ENCODE measurements at regions not wholly inside any gene's neighbourhood (a gene's known extent, or its start where the extent isn't known, plus 50 kb on each side); places are given as distances from the start of the nearest gene placed in this dataset.

DNA sequence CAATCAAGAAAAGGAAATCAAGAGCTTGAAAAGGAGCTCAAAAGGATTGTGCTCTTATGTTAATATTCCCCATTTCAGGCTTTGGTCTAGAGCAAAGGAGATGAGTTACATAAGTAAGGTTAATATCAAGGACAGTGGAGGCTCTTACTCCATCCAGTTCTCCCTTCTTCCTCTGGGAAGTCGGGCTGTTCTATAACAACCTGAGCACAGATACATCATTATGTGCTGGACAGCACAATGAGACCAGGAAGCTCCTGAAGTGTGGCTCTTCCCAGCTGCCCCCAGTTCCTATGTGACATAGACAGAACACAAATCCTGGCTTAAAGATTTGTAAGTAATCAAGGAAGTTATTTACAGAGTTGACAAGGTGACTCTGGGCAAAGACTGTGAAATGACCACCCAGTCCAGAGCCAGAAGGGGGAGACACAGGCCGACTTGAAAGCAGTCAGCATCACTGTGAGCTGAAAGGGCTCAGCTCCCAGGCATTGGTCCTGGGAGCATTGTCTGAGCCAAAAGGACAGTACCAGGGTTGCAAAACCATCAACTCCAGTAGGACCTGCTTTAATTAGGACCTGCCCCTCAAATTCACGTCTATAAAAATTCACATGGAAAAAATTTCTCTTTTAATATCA is 917.6 kb upstream of the ACVR2A start:
- Histone ChIP-seq H2BK120ac (ENCODE audit: low read depth, low read length, poor library complexity, severe bottlenecking) (no peak overlapping the region), H3K14ac (ENCODE audit: insufficient read depth, low read length) (no peak overlapping the region), H3K27ac (ENCODE audit: insufficient read length, low read depth, low read length) (no peak overlapping the region), H4K8ac (replicated peaks; ENCODE audit: insufficient read length, low read depth, low read length) (no peak overlapping the region), H2BK12ac (ENCODE audit: insufficient read length, low read depth, low read length) (no peak overlapping the region), H4K5ac (ENCODE audit: insufficient read length, low read depth, low read length) (no peak overlapping the region), H3K79me1 (ENCODE audit: insufficient read depth, low read depth, low read length, poor library complexity, severe bottlenecking) (no peaks in the 10 kb centered on the region), H2AK5ac (ENCODE audit: insufficient read length, low read length) (no peak overlapping the region), H3K27me3 (ENCODE audit: insufficient read depth, low read length) (no peaks in the 10 kb centered on the region), H3K79me2 (ENCODE audit: insufficient read depth, low read length) (no peaks in the 10 kb centered on the region), H3K4ac (ENCODE audit: low read depth, low read length) (no peak overlapping the region), H3K9ac (ENCODE audit: extremely low read depth, insufficient read length, low read length) (no peak overlapping the region), H4K20me1 (ENCODE audit: control insufficient read depth, insufficient read depth, insufficient read length) (no peaks in the 10 kb centered on the region), H2AFZ (ENCODE audit: low read length) (peak overlapping the region; percentile 77), H3T11ph (ENCODE audit: low read length) (no peak overlapping the region), H3K4me2 (ENCODE audit: insufficient read depth, insufficient read length, low read length) (no peak overlapping the region), H3K23me2 (ENCODE audit: insufficient read length, low read depth, low read length, poor library complexity, severe bottlenecking) (no peaks in the 10 kb centered on the region), H3K56ac (ENCODE audit: insufficient read length, low read depth, low read length) (no peak overlapping the region), H3K9me3 (ENCODE audit: control insufficient read depth, low read depth, low read length) (no peaks in the 10 kb centered on the region), H2BK5ac (ENCODE audit: insufficient read length, low read length) (no peak overlapping the region), H4K91ac (ENCODE audit: insufficient read length, low read depth, low read length) (no peak overlapping the region), H2BK20ac (ENCODE audit: low read depth, low read length, poor library complexity, severe bottlenecking) (no peak overlapping the region), H3K23ac (ENCODE audit: insufficient read length, low read depth, low read length) (no peak overlapping the region), H3K4me1 (ENCODE audit: insufficient read depth, low read length) (no peaks in the 10 kb centered on the region), H2BK15ac (ENCODE audit: low read depth, low read length) (no peak overlapping the region), H3K18ac (ENCODE audit: insufficient read length, low read depth, low read length) (no peak overlapping the region)
- no peak overlapping the region for H3K4me3 Mint-ChIP-seq
- peak; percentile 78 for DNase-seq
- no peaks in the 10 kb centered on the region for H3K36me3 Mint-ChIP-seq (ENCODE audit: insufficient read depth in 1 of 3, low read depth in 3 of 3)
- TF ChIP-seq, protein P1, sequence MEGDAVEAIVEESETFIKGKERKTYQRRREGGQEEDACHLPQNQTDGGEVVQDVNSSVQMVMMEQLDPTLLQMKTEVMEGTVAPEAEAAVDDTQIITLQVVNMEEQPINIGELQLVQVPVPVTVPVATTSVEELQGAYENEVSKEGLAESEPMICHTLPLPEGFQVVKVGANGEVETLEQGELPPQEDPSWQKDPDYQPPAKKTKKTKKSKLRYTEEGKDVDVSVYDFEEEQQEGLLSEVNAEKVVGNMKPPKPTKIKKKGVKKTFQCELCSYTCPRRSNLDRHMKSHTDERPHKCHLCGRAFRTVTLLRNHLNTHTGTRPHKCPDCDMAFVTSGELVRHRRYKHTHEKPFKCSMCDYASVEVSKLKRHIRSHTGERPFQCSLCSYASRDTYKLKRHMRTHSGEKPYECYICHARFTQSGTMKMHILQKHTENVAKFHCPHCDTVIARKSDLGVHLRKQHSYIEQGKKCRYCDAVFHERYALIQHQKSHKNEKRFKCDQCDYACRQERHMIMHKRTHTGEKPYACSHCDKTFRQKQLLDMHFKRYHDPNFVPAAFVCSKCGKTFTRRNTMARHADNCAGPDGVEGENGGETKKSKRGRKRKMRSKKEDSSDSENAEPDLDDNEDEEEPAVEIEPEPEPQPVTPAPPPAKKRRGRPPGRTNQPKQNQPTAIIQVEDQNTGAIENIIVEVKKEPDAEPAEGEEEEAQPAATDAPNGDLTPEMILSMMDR (conservative IDR thresholded peaks at IDR 0.05), result peak; percentile 85
- H3K9me3 Mint-ChIP-seq, result no peaks in the 10 kb centered on the region
- no peaks in the 10 kb centered on the region; the same call in 1 of the 2 replicates for H3K27me3 Mint-ChIP-seq (ENCODE audit: low read depth)
- H3K27ac Mint-ChIP-seq, result no peak overlapping the region
- no CpG with 5 or more reads among the region's 3 CpGs for WGBS (ENCODE audit: extremely low coverage, insufficient read length, low lambda C conversion rate)
- peaks cover 11 to 12% of the 10 kb centered on the region in 2 experiments for H3K4me1 Mint-ChIP-seq
